Stimulated activated CD4-positive, alpha-beta T cell treated with anti-CD3 and anti-CD28 coated beads, TNF-alpha, amount 100 ng/mL, for 48 hours (primary cell): ENCODE measurements at regions not wholly inside any gene's neighbourhood (a gene's known extent, or its start where the extent isn't known, plus 50 kb on each side); places are given as distances from the start of the nearest gene placed in this dataset.
"Not testable (repeated sequence)": the region's sequence is repeated elsewhere in the genome, so short reads cannot be mapped to it uniquely, and the experiment has no call there.

Experiments used
- DNase-seq, 3 donors: peaks; one replicate each; pipeline ENCODE4 v3.0.0-alpha.2; 2020; ENCODE audit warnings: low read depth in 3 of 3

DNA sequence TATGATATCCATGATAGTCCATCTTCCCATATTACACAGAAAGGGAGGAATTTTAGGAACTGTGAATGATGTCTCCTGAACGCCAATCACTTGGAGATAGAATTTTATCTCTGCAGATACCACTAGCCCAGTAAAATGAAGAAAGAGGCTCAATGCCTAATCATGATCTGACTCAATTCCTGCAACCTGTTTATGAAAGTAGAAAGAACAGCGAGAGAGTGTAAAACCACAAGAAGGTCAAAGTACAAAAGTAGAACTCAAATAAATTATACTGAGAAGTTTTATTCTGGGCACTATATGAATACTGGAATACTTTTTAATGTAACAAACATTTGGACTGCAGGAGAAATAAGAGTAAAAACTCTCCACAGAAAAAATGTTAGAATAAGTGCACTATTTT, 892.1 kb upstream of the DDX18 start:
- no peak for DNase-seq

DNA sequence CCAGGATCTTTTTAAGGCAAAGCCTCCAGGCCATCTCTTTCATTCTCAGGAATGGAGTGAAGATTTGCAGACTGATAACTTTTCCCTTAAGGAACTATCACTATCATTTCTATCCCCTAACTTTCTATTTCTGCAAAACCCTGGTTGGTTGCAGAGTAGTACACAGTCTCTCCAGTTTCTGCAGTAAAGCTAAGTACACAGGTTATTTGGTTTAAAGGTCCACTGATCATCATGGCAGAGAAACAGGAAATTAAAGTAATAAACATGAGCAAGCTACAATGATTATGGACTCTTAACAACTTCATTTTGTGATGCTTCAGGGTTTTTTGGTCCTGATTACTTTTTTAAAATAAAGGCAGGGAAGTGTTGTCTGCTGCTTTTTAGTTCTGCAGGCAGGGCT, 890.0 kb upstream of the DDX18 start:
- DNase-seq: no peak

DNA sequence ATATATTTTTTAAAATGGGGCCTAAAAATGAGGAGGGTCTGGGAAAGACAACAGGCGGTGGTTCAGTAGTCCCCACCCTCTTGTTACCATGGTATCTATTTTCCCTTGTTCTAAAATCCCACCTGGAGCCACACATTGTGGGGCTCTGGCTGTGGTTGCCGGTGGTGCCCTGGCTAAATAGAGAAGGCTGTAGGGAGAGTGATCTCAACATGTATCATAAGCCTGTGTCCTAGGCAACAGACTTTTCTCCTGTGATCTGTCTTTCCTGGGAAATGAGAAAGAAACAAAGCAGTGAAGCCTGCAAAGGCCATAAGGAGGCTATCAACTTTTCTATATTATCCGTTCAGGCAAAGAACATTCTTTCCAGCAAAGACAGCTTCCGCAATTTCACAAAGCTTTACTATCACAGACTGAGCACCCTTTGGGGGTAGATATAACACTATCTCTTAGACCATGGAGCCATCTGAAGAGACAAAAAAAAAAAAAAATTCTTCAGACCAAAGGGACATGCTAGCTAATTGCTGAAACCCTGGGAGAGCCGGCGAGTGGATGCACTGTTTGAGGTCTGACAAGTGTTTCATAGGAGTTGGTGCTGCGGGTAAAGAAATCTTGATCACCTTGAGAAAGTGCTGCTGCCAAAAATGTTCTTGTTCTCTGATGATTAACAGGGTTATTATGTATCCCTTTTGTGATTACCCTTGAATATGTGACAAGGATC, 879.2 kb upstream of the DDX18 start:
- DNase-seq: no peak

DNA sequence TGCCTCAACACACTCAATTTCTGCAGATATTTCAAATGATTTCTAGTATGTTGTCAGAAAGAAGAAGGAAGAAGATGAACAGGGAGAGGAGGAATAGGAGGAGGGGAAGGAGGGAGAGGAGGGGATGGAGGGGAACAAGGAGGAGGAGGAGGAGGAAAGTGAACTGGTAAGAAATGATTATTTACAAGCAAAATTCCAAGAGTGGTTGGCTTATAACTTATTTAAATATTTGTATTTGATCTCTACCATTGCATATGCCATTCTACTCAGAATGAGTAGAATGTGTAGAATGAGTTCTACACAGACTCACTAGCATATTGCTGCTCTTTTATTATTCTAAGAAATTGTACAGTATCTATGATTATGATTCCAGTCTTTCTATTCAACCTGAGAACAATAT, 866.2 kb upstream of the DDX18 start:
- no peak for DNase-seq

DNA sequence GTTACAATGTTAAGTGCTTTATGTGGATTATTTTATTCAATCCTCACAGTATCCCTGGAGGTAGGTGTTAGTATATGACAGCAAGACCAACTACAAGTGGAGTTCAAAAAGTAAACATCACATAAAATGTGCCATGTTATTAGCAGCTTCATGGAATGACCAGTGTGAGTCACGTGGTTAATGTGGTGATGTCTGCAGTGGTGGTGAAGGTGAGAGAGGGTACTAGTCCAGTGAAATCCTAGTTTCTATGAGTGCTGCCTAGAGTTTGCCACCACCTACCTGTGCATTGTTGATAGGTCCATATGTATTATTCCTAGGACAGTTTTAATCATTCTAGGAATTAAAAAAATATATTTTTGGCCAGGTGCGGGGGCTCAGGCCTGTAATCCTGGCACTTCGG, 865.2 kb upstream of the DDX18 start:
- DNase-seq: no peak

DNA sequence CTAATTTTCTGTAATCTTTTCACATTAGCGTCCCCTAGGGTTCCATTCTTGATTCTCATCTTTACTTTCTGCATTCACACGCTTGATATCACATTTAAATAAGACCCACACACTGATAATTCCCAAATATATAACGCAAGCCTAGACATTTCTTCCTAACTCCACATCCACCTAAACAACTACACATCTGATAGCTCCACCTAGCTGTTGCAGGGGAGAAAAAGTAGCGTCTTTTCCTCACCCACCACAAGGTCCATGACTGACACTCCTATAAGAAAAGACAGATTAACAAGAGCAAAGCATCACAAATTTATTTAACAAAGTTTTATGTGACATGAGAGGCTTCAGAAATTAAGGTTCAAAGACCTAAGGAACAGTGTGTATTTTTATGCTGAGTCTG, 862.2 kb upstream of the DDX18 start:
- DNase-seq: no peak

DNA sequence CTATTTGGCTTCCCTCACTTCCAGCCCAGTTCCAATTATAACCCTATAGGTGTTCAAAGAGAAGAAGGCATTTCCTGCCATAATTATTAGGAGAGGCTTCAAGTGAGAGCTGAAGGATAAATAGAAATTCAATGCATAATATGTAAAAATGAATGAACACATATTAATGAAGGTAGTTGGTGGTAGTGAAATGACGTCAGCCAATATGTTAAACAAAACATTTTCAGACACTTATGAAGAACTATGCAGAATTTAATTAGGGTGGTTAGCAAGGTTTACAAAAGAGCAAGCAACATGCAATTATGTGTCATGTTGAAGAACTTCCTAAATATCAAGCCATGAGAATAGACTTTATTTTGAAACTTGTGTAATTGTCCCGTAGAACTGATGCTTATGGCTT, 858.8 kb upstream of the DDX18 start:
- no peak for DNase-seq

DNA sequence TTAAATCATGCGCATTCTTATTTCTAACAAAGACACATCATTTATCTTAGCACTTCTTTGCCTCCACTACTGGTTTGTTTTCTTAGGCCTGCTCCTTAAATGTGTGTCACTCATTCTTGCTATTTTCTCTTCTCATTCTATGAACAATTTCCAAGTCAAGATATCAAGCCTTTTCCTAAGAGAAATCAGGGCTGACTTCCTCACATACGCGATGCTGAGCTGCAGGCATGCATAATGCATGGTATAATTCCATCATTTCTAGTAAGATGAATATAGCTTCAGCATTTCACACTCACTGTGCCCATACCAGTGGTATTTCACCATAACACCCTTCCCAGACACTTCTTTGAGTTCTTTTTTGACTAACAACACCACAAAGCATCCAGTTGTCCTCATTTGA, 838.9 kb upstream of the DDX18 start:
- DNase-seq: no peak

DNA sequence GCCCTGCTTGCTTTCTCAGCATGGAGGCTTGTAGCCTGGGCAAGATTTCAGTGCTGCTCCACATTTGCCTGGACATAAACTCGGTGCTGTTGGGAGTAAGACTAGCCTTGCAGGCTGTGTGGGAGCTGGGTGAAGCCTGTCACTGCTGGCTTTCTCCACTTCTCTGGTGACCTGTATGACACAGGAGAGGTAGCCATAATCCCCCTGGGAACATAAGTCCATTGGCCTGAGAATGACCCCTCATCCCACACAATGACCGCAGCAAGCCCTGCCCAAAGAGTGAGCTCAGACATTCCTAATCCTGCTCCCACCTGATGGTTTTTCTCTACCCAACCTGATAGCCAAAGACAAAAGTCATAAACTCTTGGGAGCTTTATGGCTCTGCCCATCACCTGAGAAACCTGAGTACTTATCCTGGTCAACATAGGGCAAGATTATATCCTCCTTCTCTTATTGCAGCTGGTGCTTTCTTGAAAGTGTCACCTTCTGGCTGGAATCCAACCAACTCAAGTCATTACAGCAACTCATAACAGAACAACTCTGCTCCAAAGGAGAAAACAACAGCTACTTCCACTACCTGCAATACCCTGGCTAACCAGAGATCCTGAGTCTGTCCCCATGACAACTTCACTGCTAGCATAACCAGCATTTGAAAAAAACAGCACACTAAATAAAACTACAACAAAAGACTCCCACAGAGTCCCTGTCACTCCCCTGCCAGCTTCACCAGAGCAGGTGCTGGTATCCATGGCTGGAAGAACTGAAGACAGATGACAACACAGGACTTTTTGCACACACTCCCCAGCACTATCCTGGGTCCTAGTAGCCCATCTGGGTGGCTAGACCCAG, 834.4 kb upstream of the DDX18 start:
- no peak for DNase-seq

DNA sequence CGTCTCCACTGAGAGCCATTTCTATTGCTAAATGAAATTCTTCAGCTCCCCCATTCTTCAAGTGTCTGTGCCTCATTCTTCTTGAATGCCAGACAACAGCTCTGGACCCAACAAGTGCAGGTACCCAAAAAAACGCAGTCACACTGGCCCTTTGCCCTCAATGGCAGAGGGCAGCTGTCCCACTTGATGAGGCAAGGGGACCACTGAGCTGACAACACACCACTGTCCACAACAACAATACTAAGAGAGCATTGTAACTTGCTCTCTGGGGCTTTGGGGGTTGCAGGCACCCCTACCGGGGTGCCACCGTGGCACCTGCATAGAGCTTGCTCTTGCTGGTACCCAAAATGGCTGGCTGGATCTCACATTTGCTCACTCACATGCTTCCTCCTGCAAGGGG, 827.0 kb upstream of the DDX18 start:
- no peak for DNase-seq

DNA sequence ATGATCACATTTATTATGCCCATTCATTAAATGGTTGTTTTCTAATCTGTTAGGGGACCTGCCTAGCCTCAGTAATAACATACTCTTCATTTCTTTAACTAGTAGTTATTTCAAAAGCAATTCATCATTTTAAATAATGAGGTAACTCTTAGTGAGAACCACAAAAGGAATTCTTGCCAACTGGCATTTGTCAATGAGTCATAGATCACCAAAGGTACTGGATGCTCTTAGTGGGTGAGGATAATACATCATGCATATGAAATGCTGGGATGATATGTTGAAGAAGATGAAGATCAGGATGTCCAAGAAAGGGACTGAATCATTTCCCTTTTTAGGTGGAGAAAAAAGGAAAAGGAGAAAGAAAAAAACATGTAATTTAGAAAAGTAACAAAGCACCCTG, 826.2 kb upstream of the DDX18 start:
- no peak for DNase-seq

DNA sequence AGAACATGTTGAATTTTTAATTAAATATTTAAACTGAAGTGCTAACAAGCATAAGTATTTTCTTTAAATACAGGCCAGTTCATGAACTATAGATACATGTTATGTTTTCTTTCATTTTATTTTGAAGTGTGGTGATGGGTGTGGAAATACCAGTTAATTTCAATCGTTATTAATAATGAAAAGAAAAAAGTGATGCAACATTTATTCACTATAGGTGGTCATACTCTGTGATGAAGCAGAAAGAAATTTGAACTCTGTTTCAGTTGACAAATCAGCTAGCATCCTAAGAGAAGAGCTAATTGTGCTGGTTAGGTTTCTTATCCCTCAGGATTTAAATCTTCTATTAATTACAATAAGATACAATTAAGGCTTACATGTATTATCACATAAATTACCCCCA, 795.1 kb upstream of the DDX18 start:
- no peak for DNase-seq

DNA sequence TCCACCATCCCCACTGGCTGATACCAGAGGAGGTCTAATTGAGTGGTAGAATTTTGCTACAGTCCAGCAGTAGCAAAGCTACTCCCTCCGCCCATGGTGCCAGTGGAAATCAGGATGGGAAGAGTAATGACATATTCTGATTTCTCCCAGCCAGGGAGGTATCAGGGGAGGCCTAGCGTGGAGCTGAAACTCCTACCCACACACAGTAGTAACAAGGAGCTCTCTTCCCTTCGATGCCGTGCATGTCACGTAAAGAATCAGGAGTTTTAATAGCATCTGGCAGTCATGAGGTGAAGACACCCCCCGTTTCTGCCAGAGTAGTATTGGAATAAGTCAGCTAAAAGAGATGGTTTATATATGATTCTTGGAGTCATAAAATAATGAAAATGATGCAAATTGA, 786.8 kb upstream of the DDX18 start:
- no peak for DNase-seq

DNA sequence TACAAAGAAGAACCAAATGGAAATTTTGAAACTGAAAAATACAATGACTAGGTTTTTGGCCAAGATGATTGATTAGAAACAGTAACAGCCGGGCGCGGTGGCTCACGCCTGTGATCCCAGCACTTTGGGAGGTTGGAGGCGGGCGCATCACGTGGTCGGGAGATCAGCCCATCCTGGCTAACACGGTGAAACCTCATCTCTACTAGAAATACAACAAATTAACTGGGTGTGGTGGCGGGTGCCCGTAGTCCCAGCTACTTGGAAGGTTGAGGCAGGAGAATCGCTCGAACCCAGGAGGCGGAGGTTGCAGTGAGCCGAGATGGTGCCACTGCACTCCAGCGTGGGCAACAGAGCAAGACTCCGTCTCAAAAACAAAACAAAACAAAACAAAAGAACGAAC, 785.8 kb upstream of the DDX18 start:
- DNase-seq: not testable (repeated sequence)

DNA sequence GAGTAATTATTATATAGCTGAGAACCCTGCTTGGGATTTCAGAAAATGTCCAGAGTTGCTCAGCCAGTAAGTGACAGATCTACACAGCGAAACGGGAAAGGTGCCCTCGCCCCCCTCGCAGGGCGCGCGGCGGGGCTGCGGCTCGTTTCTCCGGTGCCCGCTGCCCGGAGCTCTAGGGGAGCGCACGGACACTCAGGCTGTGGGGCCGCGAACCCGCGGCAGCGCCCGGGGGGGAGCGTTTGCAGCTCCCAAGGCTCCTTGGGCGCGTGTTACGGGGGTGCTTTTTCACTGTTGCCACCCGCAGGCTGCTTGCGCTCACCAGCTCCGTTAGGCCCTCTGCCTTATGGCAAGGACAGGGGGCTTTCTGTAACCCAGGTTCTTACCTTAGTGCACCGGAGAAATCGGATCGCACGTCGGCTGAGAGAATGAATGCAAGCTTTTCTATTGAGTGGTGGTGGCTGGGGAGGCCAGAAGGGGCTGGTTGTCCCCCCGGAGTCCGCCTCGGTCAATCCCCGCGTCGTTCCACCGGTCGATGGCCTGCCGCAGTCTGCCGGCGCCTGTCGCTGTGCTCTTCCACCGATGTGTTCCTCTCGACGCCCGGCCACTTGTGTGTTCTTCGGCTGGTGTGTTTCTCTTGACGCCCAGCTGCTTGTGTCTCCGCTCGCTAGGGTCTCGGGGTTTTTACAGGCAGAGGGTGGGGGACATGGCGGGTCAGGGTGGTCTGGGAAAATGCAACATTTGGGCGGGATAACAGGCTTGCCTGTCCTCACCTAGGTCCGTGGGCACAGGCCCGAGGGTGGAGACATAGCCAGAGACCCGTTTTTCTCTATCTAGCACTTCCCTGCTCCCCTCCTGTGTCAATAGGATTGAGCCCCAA, 758.8 kb upstream of the DDX18 start:
- DNase-seq: no peak

DNA sequence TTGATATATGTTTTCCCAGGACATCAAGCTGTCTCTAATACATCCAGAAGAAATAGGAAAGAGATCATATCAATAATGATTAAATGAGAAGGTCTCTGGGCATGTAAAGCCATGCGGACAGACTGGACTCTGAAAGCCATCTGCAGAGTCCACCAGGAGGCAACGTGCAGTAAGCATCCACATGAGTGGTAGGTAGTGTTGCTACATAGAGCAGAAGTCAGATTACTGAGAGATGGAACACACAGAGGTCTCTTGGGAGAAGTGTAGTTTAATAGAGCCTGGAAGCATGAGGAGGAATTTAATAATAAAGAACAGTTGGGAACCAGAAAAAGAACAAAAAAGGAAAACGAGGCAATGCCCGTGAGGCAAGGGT, 758.1 kb upstream of the DDX18 start:
- DNase-seq: no peak

DNA sequence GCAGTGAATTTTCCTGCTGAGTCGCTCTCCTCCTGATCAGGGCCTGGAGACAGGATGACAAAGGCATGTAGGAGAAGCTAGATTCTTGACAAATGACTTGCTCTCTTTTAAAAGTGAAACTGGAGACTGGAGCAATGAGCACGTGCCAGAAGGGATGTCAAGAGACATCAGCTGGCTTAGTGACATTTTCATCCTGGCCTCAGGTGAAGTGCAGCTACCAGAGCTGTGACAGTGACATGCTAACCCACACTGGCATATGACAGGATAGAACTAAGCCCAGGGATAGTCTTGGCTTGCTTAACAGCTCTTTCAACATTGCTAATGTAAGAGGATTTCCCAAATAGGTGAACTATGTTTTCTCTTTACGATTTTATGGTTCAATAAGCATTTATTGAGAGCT, 757.5 kb upstream of the DDX18 start:
- DNase-seq: no peak

DNA sequence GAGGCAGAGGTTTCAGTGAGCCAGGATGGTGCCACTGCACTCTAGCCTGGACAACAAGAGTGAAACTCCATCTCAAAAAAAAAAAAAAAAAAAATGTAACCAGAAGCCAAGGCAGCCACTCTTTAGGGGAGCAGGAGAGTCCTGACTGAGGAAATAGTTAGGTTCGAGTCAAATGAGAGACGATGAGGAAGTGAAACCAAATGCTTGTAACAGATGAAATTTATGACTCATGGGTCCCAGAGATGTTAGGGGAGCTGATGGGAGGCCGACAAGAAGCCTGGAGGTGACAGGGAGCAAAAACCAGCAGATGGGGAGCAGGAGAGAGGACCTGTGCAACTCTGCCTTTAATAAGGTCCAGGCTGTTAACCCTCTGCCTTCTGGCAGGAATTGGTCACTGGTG, 756.1 kb upstream of the DDX18 start:
- DNase-seq: no peak

DNA sequence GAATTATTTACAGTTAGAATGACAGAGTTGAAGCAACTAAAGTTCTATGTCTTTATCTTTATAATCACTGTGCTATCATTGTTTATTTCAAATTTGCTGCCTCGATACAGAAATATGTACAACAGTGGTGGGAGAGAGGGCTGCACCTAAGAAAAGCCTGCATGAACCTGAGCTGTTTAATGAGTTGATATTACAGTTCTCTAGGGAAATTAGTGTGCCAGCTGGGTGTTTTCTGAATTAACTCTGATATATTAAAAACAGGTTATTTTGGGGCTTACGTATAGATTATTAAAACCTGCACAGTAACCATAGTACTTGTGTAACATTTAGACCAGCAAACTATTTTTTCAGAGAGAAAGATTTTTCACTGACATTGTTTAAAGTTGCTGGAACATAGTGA, 750.5 kb upstream of the DDX18 start:
- DNase-seq: no peak

DNA sequence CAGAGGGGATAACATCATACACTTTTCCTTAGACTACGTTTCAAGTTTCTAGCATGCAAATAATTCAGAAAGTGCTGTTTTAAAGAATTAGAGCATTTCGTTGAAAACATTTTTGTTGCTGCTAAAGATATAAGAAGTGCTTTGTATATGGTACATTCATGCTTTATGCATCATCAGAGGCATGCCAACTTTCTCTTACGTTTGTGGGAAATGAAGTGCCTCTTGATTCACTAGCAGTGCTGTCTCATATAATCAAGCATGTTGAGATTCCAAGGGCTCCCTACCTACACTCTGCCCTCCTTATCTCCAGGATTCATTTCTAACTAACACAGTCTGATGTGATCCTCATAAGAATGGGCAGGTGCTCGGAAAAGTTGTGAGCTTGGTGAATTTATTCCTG, 748.6 kb upstream of the DDX18 start:
- no peak for DNase-seq

DNA sequence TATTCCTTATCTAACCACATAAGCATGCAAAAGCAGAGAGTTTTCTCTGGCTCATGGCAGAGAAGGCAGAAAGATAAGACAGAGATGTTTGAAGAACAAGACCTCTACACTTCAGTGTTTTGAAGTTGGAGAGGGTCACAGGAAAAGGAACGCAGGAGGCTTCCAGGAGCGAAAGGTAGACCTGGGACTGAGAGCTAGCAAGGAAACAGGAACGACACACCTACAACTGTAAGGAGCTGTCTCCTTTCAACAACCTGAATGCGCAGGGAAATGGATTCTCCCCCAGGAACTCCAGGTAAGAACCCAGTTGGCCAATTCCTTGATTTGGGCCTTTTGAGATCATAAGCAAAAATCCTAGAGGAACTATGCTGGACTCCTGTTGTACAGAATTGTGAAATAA, 746.6 kb upstream of the DDX18 start:
- DNase-seq: no peak

DNA sequence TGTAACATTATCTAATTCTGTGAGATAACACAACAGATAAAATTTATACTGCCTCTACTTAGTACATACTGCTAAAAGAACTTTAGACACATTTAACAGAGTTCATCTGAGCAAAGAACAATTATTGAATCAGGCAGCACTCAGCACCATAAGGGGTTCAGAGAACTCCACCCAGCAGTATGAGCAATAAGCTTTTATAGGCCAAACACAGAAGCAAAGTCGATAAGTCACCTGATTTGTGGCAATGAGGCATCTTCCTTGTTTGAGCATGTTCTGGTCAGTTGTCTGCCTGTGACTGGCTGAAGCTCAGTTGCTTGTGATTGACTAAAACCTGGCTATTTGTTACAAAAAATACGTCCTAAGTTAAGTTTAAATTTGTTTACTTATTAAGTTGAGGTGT, 746.1 kb upstream of the DDX18 start:
- no peak for DNase-seq
